OCI-LY7 (cell line): ENCODE measurements at regions not wholly inside any gene's neighbourhood (a gene's known extent, or its start where the extent isn't known, plus 50 kb on each side); places are given as distances from the start of the nearest gene placed in this dataset.
"Not testable (repeated sequence)": the region's sequence is repeated elsewhere in the genome, so short reads cannot be mapped to it uniquely, and the experiment has no call there.

Source experiments
- CTCF ChIP-seq: fragments of 200-600 bp; sonication (generic); conservative IDR thresholded peaks from 2 replicates; pipeline ENCODE4 v1.5.1; 2014; ENCODE audit warnings: mild to moderate bottlenecking, antibody characterized with exemption, low read length, moderate library complexity, mixed read lengths
- EZH2phosphoT487 ChIP-seq: fragments of 200-600 bp; sonication (generic); IDR thresholded peaks from 2 replicates; pipeline ENCODE4 v1.6.1; 2018; ENCODE audit warnings: low read depth, borderline replicate concordance, mild to moderate bottlenecking, mixed run types, antibody characterized with exemption, low read length, moderate library complexity, mixed read lengths

DNA sequence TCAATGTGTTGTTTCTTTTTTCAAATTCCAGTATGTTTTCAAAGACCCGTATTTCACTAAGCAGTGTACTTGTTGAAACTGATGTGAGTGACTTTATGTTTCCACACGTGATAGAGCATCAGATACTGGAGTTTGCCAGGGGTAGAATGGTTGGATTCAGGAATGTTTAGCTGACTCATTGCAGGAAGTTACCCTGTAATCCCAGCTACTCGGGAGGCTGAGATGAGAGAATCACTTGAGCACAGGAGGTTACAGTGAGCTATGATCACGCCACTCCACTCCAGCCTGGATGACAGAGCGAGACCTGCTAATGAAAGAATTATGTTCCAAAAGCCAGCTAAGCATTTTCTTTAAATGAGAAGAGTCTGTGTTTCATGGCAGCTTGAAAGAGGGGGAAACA lies 147.6 kb downstream of the RBMX2 start:
- not testable (repeated sequence) for TF ChIP-seq CTCF, EZH2phosphoT487
